ENCODE measurements at regions not wholly inside any gene's neighbourhood (a gene's known extent, or its start where the extent isn't known, plus 50 kb on each side); places are given as distances from the start of the nearest gene placed in this dataset.

DNA sequence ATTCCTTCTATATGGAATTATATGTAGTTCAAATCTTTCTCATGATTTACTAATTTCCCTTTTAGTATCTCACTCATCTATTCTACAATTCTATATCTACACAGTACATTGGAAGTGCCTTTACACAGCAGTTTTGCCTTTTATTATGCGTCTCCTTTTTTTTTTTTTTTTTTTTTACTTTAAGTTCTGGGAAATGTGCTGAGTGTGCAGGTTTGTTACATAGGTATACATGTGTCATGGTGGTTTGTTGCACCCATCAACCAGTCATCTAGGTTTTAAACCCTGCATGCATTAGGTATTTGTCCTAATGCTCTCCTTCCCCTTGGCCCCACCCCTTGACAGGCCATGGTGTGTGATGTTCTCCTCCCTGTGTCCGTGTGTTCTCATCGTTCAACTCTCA is 1150.1 kb upstream of the PRR20A start:
- Histone ChIP-seq H3K36me3 (no peaks in the 10 kb centered on the region), H3K4me1 (no peaks in the 10 kb centered on the region), H3K27ac (replicated peaks in 1 of 4) (no peak overlapping the region), H3K27me3 (no peaks in the 10 kb centered on the region), H3K4me3 (no peak overlapping the region), H3K9me3 (peaks cover 0 to 11% (median 2%) of the 10 kb centered on the region in 4 donors)
- intact Hi-C loops (cut with DNase I): no loop called here
- TF ChIP-seq POLR2AphosphoS5 (IDR thresholded peaks at IDR 0.05) (no peak), EP300 (IDR thresholded peaks at IDR 0.05) (no peak), POLR2A (IDR thresholded peaks at IDR 0.05; ENCODE audit: low read depth) (no peak)
- TF ChIP-seq, protein P1, sequence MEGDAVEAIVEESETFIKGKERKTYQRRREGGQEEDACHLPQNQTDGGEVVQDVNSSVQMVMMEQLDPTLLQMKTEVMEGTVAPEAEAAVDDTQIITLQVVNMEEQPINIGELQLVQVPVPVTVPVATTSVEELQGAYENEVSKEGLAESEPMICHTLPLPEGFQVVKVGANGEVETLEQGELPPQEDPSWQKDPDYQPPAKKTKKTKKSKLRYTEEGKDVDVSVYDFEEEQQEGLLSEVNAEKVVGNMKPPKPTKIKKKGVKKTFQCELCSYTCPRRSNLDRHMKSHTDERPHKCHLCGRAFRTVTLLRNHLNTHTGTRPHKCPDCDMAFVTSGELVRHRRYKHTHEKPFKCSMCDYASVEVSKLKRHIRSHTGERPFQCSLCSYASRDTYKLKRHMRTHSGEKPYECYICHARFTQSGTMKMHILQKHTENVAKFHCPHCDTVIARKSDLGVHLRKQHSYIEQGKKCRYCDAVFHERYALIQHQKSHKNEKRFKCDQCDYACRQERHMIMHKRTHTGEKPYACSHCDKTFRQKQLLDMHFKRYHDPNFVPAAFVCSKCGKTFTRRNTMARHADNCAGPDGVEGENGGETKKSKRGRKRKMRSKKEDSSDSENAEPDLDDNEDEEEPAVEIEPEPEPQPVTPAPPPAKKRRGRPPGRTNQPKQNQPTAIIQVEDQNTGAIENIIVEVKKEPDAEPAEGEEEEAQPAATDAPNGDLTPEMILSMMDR (IDR thresholded peaks at IDR 0.05): no peak
- 96% methylated on average over 3 of the region's 3 CpGs for WGBS
- no peak for DNase-seq (ENCODE audit: extremely low spot score)

DNA sequence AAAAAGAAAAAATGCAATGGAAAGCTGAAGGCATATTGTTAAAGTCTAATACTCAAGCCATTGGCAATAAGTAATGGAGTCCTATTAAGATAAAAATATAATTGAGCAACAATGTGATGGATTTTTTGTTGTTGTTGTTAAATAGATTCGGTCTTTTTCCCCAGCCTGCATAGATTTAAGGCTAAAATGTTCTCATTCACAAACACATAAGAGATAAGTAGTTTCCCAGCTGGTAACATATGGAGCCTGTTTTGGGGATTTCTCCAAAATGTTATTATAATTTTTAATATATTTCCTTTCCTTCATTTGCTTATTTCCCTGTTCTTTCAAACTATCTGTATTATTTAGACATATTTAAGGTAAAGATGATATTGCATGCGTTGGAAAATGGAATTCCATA is 1149.1 kb upstream of the PRR20A start:
- Histone ChIP-seq H3K36me3 (no peaks in the 10 kb centered on the region), H3K27ac (replicated peaks in 1 of 4) (no peak overlapping the region), H3K27me3 (no peaks in the 10 kb centered on the region), H3K4me3 (no peak overlapping the region), H3K4me1 (no peaks in the 10 kb centered on the region), H3K9me3 (peaks cover 0 to 11% (median 2%) of the 10 kb centered on the region in 4 donors)
- no peak for DNase-seq (ENCODE audit: extremely low spot score)
- WGBS: 70% methylated on average over 2 of the region's 2 CpGs
- TF ChIP-seq, protein P1 (IDR thresholded peaks at IDR 0.05): no peak
- TF ChIP-seq POLR2AphosphoS5 (IDR thresholded peaks at IDR 0.05): no peak
- intact Hi-C loops (cut with DNase I): no loop called here

DNA sequence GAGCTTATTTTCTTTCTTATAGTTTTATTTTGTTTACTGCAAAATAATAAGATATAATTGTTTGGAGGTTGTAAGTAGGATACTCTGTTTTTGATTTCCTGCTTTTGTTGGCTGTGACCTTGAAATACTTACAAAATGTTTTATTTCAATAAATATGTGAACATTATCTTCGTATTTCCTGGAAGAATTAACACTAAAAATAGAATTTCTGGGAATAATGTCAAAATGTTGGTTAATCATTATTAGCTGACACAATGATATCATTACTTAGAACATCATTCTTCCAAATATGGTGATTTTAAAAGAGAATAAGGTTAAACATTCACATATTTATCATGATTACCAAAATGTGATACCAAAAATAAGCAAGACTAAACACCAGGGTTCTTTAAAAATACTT is 1148.6 kb upstream of the PRR20A start:
- WGBS: 25% methylated on average over 1 of the region's 1 CpG
- no peaks in the 10 kb centered on the region for H3K4me1 ChIP-seq
- intact Hi-C loops (cut with DNase I): no loop called here
- no peak overlapping the region for H3K27ac ChIP-seq (replicated peaks in 1 of 4)
- TF ChIP-seq, protein P1 (IDR thresholded peaks at IDR 0.05): no peak
- TF ChIP-seq EP300 (IDR thresholded peaks at IDR 0.05) (no peak), POLR2A (IDR thresholded peaks at IDR 0.05; ENCODE audit: low read depth) (no peak), POLR2AphosphoS5 (IDR thresholded peaks at IDR 0.05) (no peak)
- no peaks in the 10 kb centered on the region for H3K27me3 ChIP-seq
- no peak for DNase-seq (ENCODE audit: extremely low spot score)
- peaks cover 0 to 7% (median under 1%) of the 10 kb centered on the region in 4 donors for H3K9me3 ChIP-seq
- no peaks in the 10 kb centered on the region for H3K36me3 ChIP-seq
- H3K4me3 ChIP-seq: no peak overlapping the region

DNA sequence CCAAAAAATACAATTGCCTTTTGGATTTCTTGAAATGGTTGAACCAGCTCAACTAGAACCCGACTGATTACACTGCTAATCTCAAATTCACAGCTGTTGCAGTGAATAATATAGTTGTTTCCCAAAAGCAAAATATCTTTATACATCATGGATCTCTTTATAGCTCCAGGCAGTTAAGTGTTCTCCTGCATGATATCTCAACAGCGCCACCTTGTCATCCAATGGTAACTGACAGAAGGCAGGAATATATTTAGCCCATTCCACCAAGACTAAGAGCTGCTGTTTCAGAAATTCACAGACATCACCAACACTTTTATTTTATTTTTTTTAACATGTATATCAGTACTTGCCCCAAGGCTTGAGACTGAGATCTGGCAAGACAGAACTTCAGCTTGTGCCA is 1141.0 kb upstream of the PRR20A start:
- intact Hi-C loops (cut with DNase I): no loop called here
- Histone ChIP-seq H3K4me3 (no peak overlapping the region), H3K27ac (replicated peaks in 1 of 4) (no peak overlapping the region), H3K36me3 (no peaks in the 10 kb centered on the region), H3K27me3 (no peaks in the 10 kb centered on the region), H3K4me1 (no peaks in the 10 kb centered on the region), H3K9me3 (no peaks in the 10 kb centered on the region)
- WGBS: 88% methylated on average over 2 of the region's 2 CpGs
- no peak for DNase-seq (ENCODE audit: extremely low spot score)
- TF ChIP-seq POLR2AphosphoS5 (IDR thresholded peaks at IDR 0.05) (no peak), EP300 (IDR thresholded peaks at IDR 0.05) (no peak), POLR2A (IDR thresholded peaks at IDR 0.05; ENCODE audit: low read depth) (no peak)
- TF ChIP-seq, protein P1 (IDR thresholded peaks at IDR 0.05): no peak

DNA sequence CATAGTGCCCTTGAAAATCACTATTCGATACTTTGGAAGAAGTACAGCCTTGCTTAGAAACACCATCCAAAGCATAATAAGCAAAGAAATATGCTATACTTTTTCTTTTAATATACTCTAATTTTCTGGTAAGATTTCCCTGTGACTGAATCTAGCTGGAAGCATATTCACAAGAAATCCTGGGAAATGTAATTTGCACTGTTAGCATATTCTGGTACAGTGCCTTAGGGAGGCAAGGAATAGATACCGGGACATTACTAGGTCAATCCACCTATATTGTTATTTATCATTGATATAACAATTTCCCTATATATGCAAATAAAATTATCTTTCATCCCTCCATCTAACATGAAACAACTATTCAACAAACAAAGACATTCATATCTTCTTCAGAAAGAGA is 1131.3 kb upstream of the PRR20A start:
- H3K27ac ChIP-seq (replicated peaks in 1 of 4): no peak overlapping the region
- no peak for TF ChIP-seq EP300 (IDR thresholded peaks at IDR 0.05)
- TF ChIP-seq, protein P1 (IDR thresholded peaks at IDR 0.05): no peak
- no peak for TF ChIP-seq POLR2A (IDR thresholded peaks at IDR 0.05; ENCODE audit: low read depth)
- no peak for TF ChIP-seq POLR2AphosphoS5 (IDR thresholded peaks at IDR 0.05)
- DNase-seq (ENCODE audit: extremely low spot score): no peak
- no peaks in the 10 kb centered on the region for H3K27me3 ChIP-seq
- H3K4me3 ChIP-seq: no peak overlapping the region
- intact Hi-C loops (cut with DNase I): no loop called here
- no peaks in the 10 kb centered on the region for H3K9me3 ChIP-seq
- H3K36me3 ChIP-seq: no peaks in the 10 kb centered on the region
- no peaks in the 10 kb centered on the region for H3K4me1 ChIP-seq
- WGBS: 98% methylated on average over 2 of the region's 2 CpGs

Measured in esophagus muscularis mucosa (tissue), 4 donors.